Endothelial cell (in vitro differentiated cells): ENCODE measurements at regions not wholly inside any gene's neighbourhood (a gene's known extent, or its start where the extent isn't known, plus 50 kb on each side); places are given as distances from the start of the nearest gene placed in this dataset.

ENCODE experiments used
- DNase-seq: peaks from one replicate; pipeline ENCODE4 v3.0.0; 2021; ENCODE audit warnings: low spot score
- H3K27ac Mint-ChIP-seq: one replicate; pipeline ENCODE4 v1.8.0; 2021; ENCODE audit warnings: mixed read lengths, inconsistent platforms; ENCODE audit not compliant: unreplicated experiment
- H3K27me3 Mint-ChIP-seq: one replicate; pipeline ENCODE4 v1.8.0; 2021; ENCODE audit warnings: mild to moderate bottlenecking, moderate library complexity, mixed read lengths, inconsistent platforms; ENCODE audit not compliant: unreplicated experiment
- H3K36me3 Mint-ChIP-seq: one replicate; pipeline ENCODE4 v1.8.0; 2021; ENCODE audit warnings: mild to moderate bottlenecking, low read depth, mixed read lengths, inconsistent platforms; ENCODE audit not compliant: unreplicated experiment
- H3K4me1 Mint-ChIP-seq: one replicate; pipeline ENCODE4 v1.8.0; 2021; ENCODE audit warnings: mild to moderate bottlenecking, mixed read lengths, inconsistent platforms; ENCODE audit not compliant: unreplicated experiment
- H3K4me3 Mint-ChIP-seq: one replicate; pipeline ENCODE4 v1.8.0; 2021; ENCODE audit warnings: mild to moderate bottlenecking, mixed read lengths, inconsistent platforms; ENCODE audit not compliant: unreplicated experiment
- H3K9me3 Mint-ChIP-seq: one replicate; pipeline ENCODE4 v1.8.0; 2021; ENCODE audit warnings: mixed read lengths, inconsistent platforms; ENCODE audit not compliant: unreplicated experiment
- CTCF ChIP-seq: fragments of 200-600 bp; sonication (generic); IDR thresholded peaks from one replicate; pipeline ENCODE4 v1.5.0; 2021; ENCODE audit warnings: antibody characterized with exemption; ENCODE audit not compliant: unreplicated experiment

GRCh38 chr6:15713325-15713724 is 50.5 kb upstream of the DTNBP1 start:
- H3K27me3 Mint-ChIP-seq = no peaks in the 10 kb centered on the region
- TF ChIP-seq CTCF = no peak

GRCh38 chr6:15712797-15713196 is 50.0 kb upstream of the DTNBP1 start:
- no peak overlapping the region for H3K4me3 Mint-ChIP-seq

More at GRCh38 chr6:15713325-15713724, 50.5 kb upstream of the DTNBP1 start:
- Mint-ChIP-seq H3K9me3 (peaks cover 5% of the 10 kb centered on the region), H3K4me3 (no peak overlapping the region), H3K36me3 (peaks cover 4% of the 10 kb centered on the region), H3K4me1 (no peaks in the 10 kb centered on the region), H3K27ac (no peak overlapping the region)
- DNase-seq = no peak

More at GRCh38 chr6:15712797-15713196, 50.0 kb upstream of the DTNBP1 start:
- H3K27ac Mint-ChIP-seq = no peak overlapping the region
- H3K4me1 Mint-ChIP-seq = no peaks in the 10 kb centered on the region
- TF ChIP-seq CTCF = no peak
- DNase-seq = no peak
- peaks cover 4% of the 10 kb centered on the region for H3K36me3 Mint-ChIP-seq
- no peaks in the 10 kb centered on the region for H3K27me3 Mint-ChIP-seq
- peaks cover 5% of the 10 kb centered on the region for H3K9me3 Mint-ChIP-seq
